ENCODE measurements at regions not wholly inside any gene's neighbourhood (a gene's known extent, or its start where the extent isn't known, plus 50 kb on each side); places are given as distances from the start of the nearest gene placed in this dataset.
"Not testable (repeated sequence)": the region's sequence is repeated elsewhere in the genome, so short reads cannot be mapped to it uniquely, and the experiment has no call there.

DNA sequence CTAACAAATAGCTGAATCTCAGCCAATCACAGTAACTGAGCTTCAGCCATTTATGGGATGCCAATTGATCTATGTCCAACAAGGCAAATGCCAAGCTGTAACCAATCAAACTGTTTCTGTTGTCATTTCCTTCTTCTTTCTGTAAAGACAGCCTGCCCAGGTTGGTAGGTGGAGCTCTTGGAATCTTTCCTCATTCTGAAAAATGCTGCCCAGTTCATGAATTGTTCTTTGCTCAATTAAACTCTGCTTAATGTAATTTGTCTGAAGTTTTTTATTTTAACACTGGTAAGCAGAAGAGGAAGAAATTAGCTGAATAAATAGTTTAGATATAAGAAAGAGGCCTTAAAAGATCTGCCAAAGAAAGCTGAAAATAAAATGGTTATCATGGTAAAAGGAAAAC, 1235.6 kb downstream of the EFNA5 start:
- no peaks in the 10 kb centered on the region for H3K36me3 ChIP-seq
- no peak overlapping the region for H3K4me3 ChIP-seq
- H3K27ac ChIP-seq: no peak overlapping the region
- H3K27me3 ChIP-seq: no peaks in the 10 kb centered on the region
- no peaks in the 10 kb centered on the region for H3K9me3 ChIP-seq
- intact Hi-C loops (cut with DNase I; ENCODE audit: low total_unique reads) (no loop called here), in situ Hi-C loops (cut with MboI; ENCODE audit: low sequenced_read_pairs in 4 of 4) (no loop called here)
- ATAC-seq (no peak), DNase-seq (no peak)
- TF ChIP-seq POLR2A (IDR thresholded peaks at IDR 0.05): no peak
- TF ChIP-seq, protein P1, sequence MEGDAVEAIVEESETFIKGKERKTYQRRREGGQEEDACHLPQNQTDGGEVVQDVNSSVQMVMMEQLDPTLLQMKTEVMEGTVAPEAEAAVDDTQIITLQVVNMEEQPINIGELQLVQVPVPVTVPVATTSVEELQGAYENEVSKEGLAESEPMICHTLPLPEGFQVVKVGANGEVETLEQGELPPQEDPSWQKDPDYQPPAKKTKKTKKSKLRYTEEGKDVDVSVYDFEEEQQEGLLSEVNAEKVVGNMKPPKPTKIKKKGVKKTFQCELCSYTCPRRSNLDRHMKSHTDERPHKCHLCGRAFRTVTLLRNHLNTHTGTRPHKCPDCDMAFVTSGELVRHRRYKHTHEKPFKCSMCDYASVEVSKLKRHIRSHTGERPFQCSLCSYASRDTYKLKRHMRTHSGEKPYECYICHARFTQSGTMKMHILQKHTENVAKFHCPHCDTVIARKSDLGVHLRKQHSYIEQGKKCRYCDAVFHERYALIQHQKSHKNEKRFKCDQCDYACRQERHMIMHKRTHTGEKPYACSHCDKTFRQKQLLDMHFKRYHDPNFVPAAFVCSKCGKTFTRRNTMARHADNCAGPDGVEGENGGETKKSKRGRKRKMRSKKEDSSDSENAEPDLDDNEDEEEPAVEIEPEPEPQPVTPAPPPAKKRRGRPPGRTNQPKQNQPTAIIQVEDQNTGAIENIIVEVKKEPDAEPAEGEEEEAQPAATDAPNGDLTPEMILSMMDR (IDR thresholded peaks at IDR 0.05 in 4 of 5, conservative IDR thresholded peaks at IDR 0.05 in 1 of 5): no peak
- H3K4me1 ChIP-seq: no peaks in the 10 kb centered on the region

DNA sequence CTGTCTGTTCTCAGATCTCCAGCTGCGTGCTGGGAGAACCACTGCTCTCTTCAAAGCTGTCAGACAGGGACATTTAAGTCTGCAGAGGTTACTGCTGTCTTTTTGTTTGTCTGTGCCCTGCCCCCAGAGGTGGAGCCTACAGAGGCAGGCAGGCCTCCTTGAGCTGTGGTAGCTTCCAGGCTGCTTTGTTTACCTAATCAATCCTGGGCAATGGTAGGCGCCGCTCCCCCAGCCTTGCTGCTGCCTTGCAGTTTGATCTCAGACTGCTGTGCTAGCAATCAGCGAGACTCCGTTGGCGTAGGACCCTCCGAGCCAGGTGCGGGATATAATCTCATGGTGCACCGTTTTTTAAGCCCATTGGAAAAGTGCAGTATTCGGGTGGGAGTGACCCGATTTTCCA, 1240.0 kb downstream of the EFNA5 start:
- H3K9me3 ChIP-seq; H3K36me3 ChIP-seq; H3K4me3 ChIP-seq; intact Hi-C loops (cut with DNase I; ENCODE audit: low total_unique reads); DNase-seq; in situ Hi-C loops (cut with MboI; ENCODE audit: low sequenced_read_pairs in 4 of 4); ATAC-seq; H3K4me1 ChIP-seq; H3K27me3 ChIP-seq; H3K27ac ChIP-seq: not testable (repeated sequence)

GRCh38 chr5:106423109-106423897, 1247.4 kb downstream of the EFNA5 start:
- H3K36me3 ChIP-seq: no peaks in the 10 kb centered on the region

GRCh38 chr5:106420102-106420501, 1250.6 kb downstream of the EFNA5 start:
- Histone ChIP-seq H3K9me3 (no peaks in the 10 kb centered on the region), H3K4me3 (no peak overlapping the region), H3K4me1 (no peaks in the 10 kb centered on the region), H3K27me3 (no peaks in the 10 kb centered on the region), H3K27ac (no peak overlapping the region), H3K36me3 (no peaks in the 10 kb centered on the region)
- no peak for TF ChIP-seq POLR2A (IDR thresholded peaks at IDR 0.05)
- TF ChIP-seq, protein P1 (IDR thresholded peaks at IDR 0.05 in 4 of 5, conservative IDR thresholded peaks at IDR 0.05 in 1 of 5): no peak
- ATAC-seq (no peak), DNase-seq (no peak)
- intact Hi-C loops (cut with DNase I; ENCODE audit: low total_unique reads): no loop called here
- in situ Hi-C loops (cut with MboI; ENCODE audit: low sequenced_read_pairs in 4 of 4): no loop called here

More at GRCh38 chr5:106423109-106423897, 1247.4 kb downstream of the EFNA5 start:
- no peak overlapping the region for H3K4me3 ChIP-seq
- intact Hi-C loops (cut with DNase I; ENCODE audit: low total_unique reads): no loop called here
- no peaks in the 10 kb centered on the region for H3K27me3 ChIP-seq
- DNase-seq (no peak), ATAC-seq (no peak)
- H3K27ac ChIP-seq: no peak overlapping the region
- no peaks in the 10 kb centered on the region for H3K9me3 ChIP-seq
- H3K4me1 ChIP-seq: no peaks in the 10 kb centered on the region
- TF ChIP-seq, protein P1 (IDR thresholded peaks at IDR 0.05 in 4 of 5, conservative IDR thresholded peaks at IDR 0.05 in 1 of 5): no peak
- TF ChIP-seq POLR2A (IDR thresholded peaks at IDR 0.05): no peak
- in situ Hi-C loops (cut with MboI; ENCODE audit: low sequenced_read_pairs in 4 of 4): no loop called here

GRCh38 chr5:106418196-106418595, 1252.5 kb downstream of the EFNA5 start:
- Histone ChIP-seq H3K4me1 (no peaks in the 10 kb centered on the region), H3K27me3 (no peaks in the 10 kb centered on the region), H3K27ac (no peak overlapping the region), H3K36me3 (no peaks in the 10 kb centered on the region), H3K4me3 (no peak overlapping the region), H3K9me3 (no peaks in the 10 kb centered on the region)
- no peak for TF ChIP-seq POLR2A (IDR thresholded peaks at IDR 0.05)
- TF ChIP-seq, protein P1 (IDR thresholded peaks at IDR 0.05 in 4 of 5, conservative IDR thresholded peaks at IDR 0.05 in 1 of 5): no peak
- DNase-seq: no peak
- in situ Hi-C loops (cut with MboI; ENCODE audit: low sequenced_read_pairs in 4 of 4): no loop called here
- ATAC-seq: no peak
- intact Hi-C loops (cut with DNase I; ENCODE audit: low total_unique reads): no loop called here
